ENCODE measurements at regions not wholly inside any gene's neighbourhood (a gene's known extent, or its start where the extent isn't known, plus 50 kb on each side); places are given as distances from the start of the nearest gene placed in this dataset.

GRCh38 chr6:163985040-163985439 is 570.5 kb downstream of the QKI start:
- no peak for TF ChIP-seq CTCF (IDR thresholded peaks at IDR 0.05; ENCODE audit: poor library complexity)
- no peak for TF ChIP-seq EZH2phosphoT487 (IDR thresholded peaks at IDR 0.05; ENCODE audit: low read depth, severe bottlenecking, unreplicated experiment)
- TF ChIP-seq EZH2 (IDR thresholded peaks at IDR 0.05; ENCODE audit: borderline replicate concordance) = no peak
